Activated naive CD4-positive, alpha-beta T cell treated with anti-CD3 and anti-CD28 coated beads for 36 hours (primary cell): ENCODE measurements at regions not wholly inside any gene's neighbourhood (a gene's known extent, or its start where the extent isn't known, plus 50 kb on each side); places are given as distances from the start of the nearest gene placed in this dataset.

Experiments
- CTCF ChIA-PET: fragments of 350-600 bp; sonication (Branson Sonifier 250); formaldehyde crosslinking; loops from one replicate; lab custom pipeline; 2021; ENCODE audit warnings: antibody characterized with exemption; lab: Charles Lee
- DNase-seq: peaks from one replicate; pipeline ENCODE4 v3.0.0-alpha.2; 2020
- H3K27ac Mint-ChIP-seq: one replicate; pipeline ENCODE4 v1.8.0; 2021; ENCODE audit warnings: mild to moderate bottlenecking, mixed read lengths
- H3K27me3 Mint-ChIP-seq: one replicate; pipeline ENCODE4 v1.8.0; 2021; ENCODE audit warnings: low read depth, mixed read lengths
- H3K36me3 Mint-ChIP-seq: one replicate; pipeline ENCODE4 v1.8.0; 2021; ENCODE audit warnings: low read depth, mixed read lengths
- H3K4me1 Mint-ChIP-seq: one replicate; pipeline ENCODE4 v1.8.0; 2021; ENCODE audit warnings: low read depth, mixed read lengths
- H3K4me3 Mint-ChIP-seq: one replicate; pipeline ENCODE4 v1.8.0; 2021; ENCODE audit warnings: mild to moderate bottlenecking, moderate library complexity, mixed read lengths
- H3K9me3 Mint-ChIP-seq: one replicate; pipeline ENCODE4 v1.8.0; 2021; ENCODE audit warnings: mixed read lengths
- intact Hi-C: fragments of 100-400 bp; cut with micrococcal nuclease; formaldehyde crosslinking; loops from one replicate; pipeline ENCODE4 v1.15.1; 2023

- CTCF ChIA-PET, result interaction anchor here (0.9 kb wide), 1 partner anchor 11 kb away, joined by 4 read pairs; no protein-coding TSS in a partner anchor
- H3K27me3 Mint-ChIP-seq, result no peaks in the 10 kb centered on the region
Measured at GRCh38 chr6:78487401-78487800, 379.9 kb upstream of the IRAK1BP1 start.

GRCh38 chr6:78489874-78490273 lies 377.5 kb upstream of the IRAK1BP1 start:
- H3K27ac Mint-ChIP-seq, result no peak overlapping the region
- H3K4me3 Mint-ChIP-seq, result no peak overlapping the region
- intact Hi-C loops, result no loop called here
- no peaks in the 10 kb centered on the region for H3K9me3 Mint-ChIP-seq
- CTCF ChIA-PET, result no interaction called here
- no peaks in the 10 kb centered on the region for H3K4me1 Mint-ChIP-seq
- no peaks in the 10 kb centered on the region for H3K36me3 Mint-ChIP-seq
- DNase-seq, result no peak
- no peaks in the 10 kb centered on the region for H3K27me3 Mint-ChIP-seq

More at GRCh38 chr6:78487401-78487800, 379.9 kb upstream of the IRAK1BP1 start:
- H3K27ac Mint-ChIP-seq, result no peak overlapping the region
- H3K4me3 Mint-ChIP-seq, result no peak overlapping the region
- no peaks in the 10 kb centered on the region for H3K9me3 Mint-ChIP-seq
- H3K4me1 Mint-ChIP-seq, result no peaks in the 10 kb centered on the region
- intact Hi-C loops, result no loop called here
- no peak for DNase-seq
- H3K36me3 Mint-ChIP-seq, result no peaks in the 10 kb centered on the region

- no peaks in the 10 kb centered on the region for H3K9me3 Mint-ChIP-seq
- no peaks in the 10 kb centered on the region for H3K4me1 Mint-ChIP-seq
- no peaks in the 10 kb centered on the region for H3K27me3 Mint-ChIP-seq
- H3K36me3 Mint-ChIP-seq, result no peaks in the 10 kb centered on the region
- intact Hi-C loops, result no loop called here
- no peak overlapping the region for H3K27ac Mint-ChIP-seq
- no peak for DNase-seq
- CTCF ChIA-PET, result no interaction called here
- H3K4me3 Mint-ChIP-seq, result no peak overlapping the region
Measured at GRCh38 chr6:78492351-78493017, 374.9 kb upstream of the IRAK1BP1 start.

- intact Hi-C loops, result no loop called here
- no peaks in the 10 kb centered on the region for H3K36me3 Mint-ChIP-seq
- H3K27ac Mint-ChIP-seq, result no peak overlapping the region
- H3K4me3 Mint-ChIP-seq, result no peak overlapping the region
- no peak for DNase-seq
- no peaks in the 10 kb centered on the region for H3K27me3 Mint-ChIP-seq
- CTCF ChIA-PET, result no interaction called here
- H3K4me1 Mint-ChIP-seq, result no peaks in the 10 kb centered on the region
- peaks cover 1% of the 10 kb centered on the region for H3K9me3 Mint-ChIP-seq
Measured at GRCh38 chr6:78500299-78501089, 366.9 kb upstream of the IRAK1BP1 start.

DNA sequence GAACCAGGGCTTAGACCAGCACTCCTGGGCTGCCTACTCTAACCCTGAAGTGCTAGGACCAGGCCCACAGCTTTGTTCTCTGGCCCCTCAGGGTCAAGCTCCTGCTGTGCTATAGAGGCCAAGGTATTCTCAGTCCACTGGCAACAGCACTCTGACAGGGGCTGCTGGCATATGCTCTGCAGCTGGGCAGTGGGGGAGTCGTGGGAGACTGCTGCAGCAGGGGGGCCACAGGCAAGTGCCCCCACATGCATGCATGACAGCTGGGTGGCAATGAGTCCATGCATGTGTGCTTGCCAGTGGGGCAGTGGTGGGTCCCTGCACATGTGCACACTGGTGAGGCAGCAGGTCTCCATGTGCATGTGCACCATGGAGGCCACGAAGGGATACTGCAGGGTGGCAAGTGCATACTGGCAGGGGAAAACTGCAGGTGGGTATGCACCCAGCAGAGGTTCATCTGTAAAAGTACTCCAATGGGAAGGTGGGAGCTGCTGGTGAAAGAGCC lies 364.9 kb upstream of the IRAK1BP1 start:
- no peak for DNase-seq
- intact Hi-C loops, result no loop called here
- no peak overlapping the region for H3K4me3 Mint-ChIP-seq
- no peak overlapping the region for H3K27ac Mint-ChIP-seq
- no peaks in the 10 kb centered on the region for H3K36me3 Mint-ChIP-seq
- CTCF ChIA-PET, result no interaction called here
- peaks cover 8% of the 10 kb centered on the region for H3K9me3 Mint-ChIP-seq
- H3K27me3 Mint-ChIP-seq, result no peaks in the 10 kb centered on the region
- no peaks in the 10 kb centered on the region for H3K4me1 Mint-ChIP-seq

GRCh38 chr6:78505178-78505577 lies 362.2 kb upstream of the IRAK1BP1 start:
- Mint-ChIP-seq H3K4me1 (no peaks in the 10 kb centered on the region), H3K36me3 (no peaks in the 10 kb centered on the region), H3K27ac (no peak overlapping the region), H3K4me3 (no peak overlapping the region), H3K27me3 (no peaks in the 10 kb centered on the region), H3K9me3 (peaks cover 11% of the 10 kb centered on the region)
- intact Hi-C loops, result no loop called here
- no peak for DNase-seq
- CTCF ChIA-PET, result no interaction called here

DNA sequence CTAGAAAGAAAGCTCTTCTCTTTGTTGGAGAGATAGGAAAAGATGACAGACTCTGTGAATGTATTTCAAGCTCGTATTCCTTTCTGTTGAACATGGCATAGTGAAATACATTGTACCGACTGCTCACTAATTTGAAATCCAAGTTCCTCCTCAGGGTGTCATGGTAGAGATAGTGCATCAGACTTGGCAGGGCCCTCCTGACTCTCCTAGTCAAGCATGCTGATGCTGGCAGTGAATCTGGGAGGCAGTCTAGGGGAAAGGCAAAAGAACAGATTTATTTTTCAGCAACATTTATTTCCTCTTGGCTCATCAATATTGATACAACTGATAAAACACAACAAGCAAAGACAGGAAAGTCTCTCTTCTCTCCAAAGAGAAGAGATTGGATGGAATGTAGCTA lies 356.3 kb upstream of the IRAK1BP1 start:
- Mint-ChIP-seq H3K27me3 (no peaks in the 10 kb centered on the region), H3K4me1 (no peaks in the 10 kb centered on the region), H3K4me3 (no peak overlapping the region), H3K9me3 (peaks cover 11% of the 10 kb centered on the region), H3K36me3 (no peaks in the 10 kb centered on the region), H3K27ac (no peak overlapping the region)
- no peak for DNase-seq
- intact Hi-C loops, result no loop called here
- CTCF ChIA-PET, result no interaction called here

DNA sequence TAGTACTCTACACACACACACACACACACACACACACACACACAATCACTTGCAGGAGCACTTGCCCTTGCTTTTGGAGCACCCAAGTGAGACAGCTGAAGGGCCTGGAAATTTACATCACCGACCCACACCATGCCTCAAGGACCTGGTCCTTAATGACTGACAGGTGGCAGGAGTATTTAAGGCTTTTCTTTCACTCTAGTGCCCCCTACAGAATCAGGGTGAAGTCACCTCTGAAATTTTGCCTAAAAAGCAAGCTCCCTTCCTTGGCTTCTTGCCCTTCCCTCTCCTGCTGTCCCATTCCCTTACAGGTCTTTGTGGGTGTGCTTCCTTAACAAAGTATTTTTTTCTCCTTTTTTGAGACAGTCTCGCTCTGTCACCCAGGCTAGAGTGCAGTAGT lies 353.5 kb upstream of the IRAK1BP1 start:
- Mint-ChIP-seq H3K27me3 (no peaks in the 10 kb centered on the region), H3K4me1 (no peaks in the 10 kb centered on the region), H3K36me3 (no peaks in the 10 kb centered on the region), H3K4me3 (no peak overlapping the region), H3K27ac (no peak overlapping the region), H3K9me3 (no peaks in the 10 kb centered on the region)
- no peak for DNase-seq
- CTCF ChIA-PET, result no interaction called here
- intact Hi-C loops, result no loop called here

DNA sequence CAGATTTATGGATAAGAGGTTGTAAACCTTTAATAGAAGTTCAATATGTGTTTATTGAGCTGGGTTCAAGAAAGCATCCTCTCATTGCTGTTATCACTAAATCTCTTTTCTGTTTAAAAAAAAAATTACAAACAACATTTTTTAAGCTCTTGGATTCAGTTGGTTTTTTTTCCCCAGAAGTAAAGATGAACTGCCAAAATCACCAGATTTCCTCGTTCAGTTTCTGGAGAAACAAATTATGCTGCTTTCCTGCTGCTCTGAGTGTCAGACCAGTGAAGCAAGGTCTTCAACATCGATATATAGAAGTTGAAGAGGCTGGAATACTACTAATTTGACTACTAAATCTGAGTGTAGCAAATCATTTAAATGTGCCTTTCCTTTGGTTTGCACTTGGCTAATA lies 352.1 kb upstream of the IRAK1BP1 start:
- H3K27ac Mint-ChIP-seq, result no peak overlapping the region
- no peak for DNase-seq
- H3K9me3 Mint-ChIP-seq, result no peaks in the 10 kb centered on the region
- no peak overlapping the region for H3K4me3 Mint-ChIP-seq
- H3K27me3 Mint-ChIP-seq, result no peaks in the 10 kb centered on the region
- intact Hi-C loops, result no loop called here
- CTCF ChIA-PET, result no interaction called here
- H3K4me1 Mint-ChIP-seq, result no peaks in the 10 kb centered on the region
- no peaks in the 10 kb centered on the region for H3K36me3 Mint-ChIP-seq

- intact Hi-C loops, result no loop called here
- no peak for DNase-seq
- no peak overlapping the region for H3K4me3 Mint-ChIP-seq
- H3K4me1 Mint-ChIP-seq, result no peaks in the 10 kb centered on the region
- no peaks in the 10 kb centered on the region for H3K27me3 Mint-ChIP-seq
- no peaks in the 10 kb centered on the region for H3K9me3 Mint-ChIP-seq
- H3K36me3 Mint-ChIP-seq, result no peaks in the 10 kb centered on the region
- no peak overlapping the region for H3K27ac Mint-ChIP-seq
- CTCF ChIA-PET, result no interaction called here
Measured at GRCh38 chr6:78517399-78517798, 350.0 kb upstream of the IRAK1BP1 start.

- no peak overlapping the region for H3K4me3 Mint-ChIP-seq
- H3K27ac Mint-ChIP-seq, result no peak overlapping the region
- no peaks in the 10 kb centered on the region for H3K9me3 Mint-ChIP-seq
- H3K4me1 Mint-ChIP-seq, result no peaks in the 10 kb centered on the region
- no peaks in the 10 kb centered on the region for H3K27me3 Mint-ChIP-seq
- DNase-seq, result no peak
- intact Hi-C loops, result no loop called here
- CTCF ChIA-PET, result no interaction called here
- H3K36me3 Mint-ChIP-seq, result no peaks in the 10 kb centered on the region
Measured at GRCh38 chr6:78523622-78524021, 343.7 kb upstream of the IRAK1BP1 start.

- CTCF ChIA-PET, result no interaction called here
- Mint-ChIP-seq H3K4me1 (no peaks in the 10 kb centered on the region), H3K9me3 (no peaks in the 10 kb centered on the region), H3K36me3 (no peaks in the 10 kb centered on the region), H3K27me3 (peaks cover 2% of the 10 kb centered on the region), H3K27ac (no peak overlapping the region), H3K4me3 (no peak overlapping the region)
- DNase-seq, result no peak
- intact Hi-C loops, result no loop called here
Measured at GRCh38 chr6:78525976-78526375, 341.4 kb upstream of the IRAK1BP1 start.

GRCh38 chr6:78526432-78526831 lies 340.9 kb upstream of the IRAK1BP1 start:
- no peaks in the 10 kb centered on the region for H3K9me3 Mint-ChIP-seq
- CTCF ChIA-PET, result no interaction called here

More at GRCh38 chr6:78526432-78526831, 340.9 kb upstream of the IRAK1BP1 start:
- no peak for DNase-seq
- Mint-ChIP-seq H3K36me3 (no peaks in the 10 kb centered on the region), H3K27me3 (peaks cover 2% of the 10 kb centered on the region), H3K27ac (no peak overlapping the region), H3K4me3 (no peak overlapping the region), H3K4me1 (no peaks in the 10 kb centered on the region)
- intact Hi-C loops, result no loop called here
